ENCODE measurements at regions not wholly inside any gene's neighbourhood (a gene's known extent, or its start where the extent isn't known, plus 50 kb on each side); places are given as distances from the start of the nearest gene placed in this dataset.

DNA sequence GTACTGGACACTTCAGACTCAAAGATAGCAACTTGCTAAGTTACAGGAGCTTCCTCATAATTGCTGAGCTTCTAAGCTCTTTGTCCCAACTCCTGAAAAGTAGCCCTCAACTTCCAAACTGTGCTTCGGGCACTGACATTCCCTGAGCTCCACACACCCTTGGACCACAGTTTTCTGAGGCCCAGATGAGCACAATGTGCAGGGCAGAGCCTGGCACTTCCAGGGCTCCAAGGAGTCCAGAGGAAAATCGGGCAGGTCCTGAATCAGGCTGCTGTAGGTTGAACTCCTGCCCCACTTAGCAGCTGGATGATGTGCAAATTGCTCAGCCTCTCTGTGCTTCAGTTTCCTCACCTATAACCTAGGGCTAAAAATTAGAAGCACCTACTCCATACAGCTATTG, 54.6 kb upstream of the KCNIP1 start:
- Histone ChIP-seq H4K5ac (ENCODE audit: low read depth, low read length) (no peak overlapping the region), H3K9me1 (ENCODE audit: insufficient read depth, low read length) (no peaks in the 10 kb centered on the region), H3K36me3 (ENCODE audit: control insufficient read depth, insufficient read depth, low read length) (no peaks in the 10 kb centered on the region), H3K79me1 (ENCODE audit: low read depth in 1 of 2, low read length in 2 of 2) (no peaks in the 10 kb centered on the region), H3K27ac (ENCODE audit: insufficient read depth, low read length) (no peak overlapping the region), H4K20me1 (ENCODE audit: insufficient read depth, low read length) (no peaks in the 10 kb centered on the region), H2AK5ac (ENCODE audit: low read depth, low read length) (no peak overlapping the region), H3K18ac (ENCODE audit: low read depth, low read length) (no peak overlapping the region), H3K4me2 (ENCODE audit: low read depth, low read length) (no peak overlapping the region), H3K56ac (ENCODE audit: extremely low read depth, insufficient read depth, low read length) (no peak overlapping the region), H2BK20ac (ENCODE audit: low read depth, low read length) (no peak overlapping the region), H2BK5ac (ENCODE audit: low read depth, low read length, poor library complexity, severe bottlenecking) (no peak overlapping the region), H2BK15ac (ENCODE audit: low read depth, low read length) (no peak overlapping the region), H4K8ac (ENCODE audit: low read depth in 2 of 2, low read length in 2 of 2) (no peak overlapping the region), H3K23ac (ENCODE audit: low read depth, low read length) (no peak overlapping the region), H2AFZ (replicated peaks; ENCODE audit: low read length, poor library complexity) (no peak overlapping the region), H2BK120ac (ENCODE audit: low read depth, low read length) (no peak overlapping the region), H3K27me3 (ENCODE audit: control insufficient read depth, insufficient read depth, low read length) (no peaks in the 10 kb centered on the region; the same call in 1 of the 2 replicates), H3K9ac (ENCODE audit: low read depth, low read length) (no peak overlapping the region), H3K4me3 (ENCODE audit: insufficient read depth, low read depth, low read length) (no peak overlapping the region), H2AK9ac (replicated peaks; ENCODE audit: low read depth, low read length, poor library complexity) (no peak overlapping the region), H3K4me1 (ENCODE audit: control insufficient read depth, insufficient read depth, low read length) (no peaks in the 10 kb centered on the region), H3K4ac (ENCODE audit: low read depth, low read length) (no peak overlapping the region), H3K14ac (replicated peaks; ENCODE audit: low read depth, low read length) (no peak overlapping the region), H4K91ac (ENCODE audit: insufficient read depth, low read depth, low read length) (no peak overlapping the region), H3K9me3 (ENCODE audit: control insufficient read depth, insufficient read depth, low read length) (no peaks in the 10 kb centered on the region)
- ATAC-seq (ENCODE audit: low read depth) (no peak), DNase-seq (no peak)
- in situ Hi-C loops (cut with MboI; ENCODE audit: low sequenced_read_pairs), result no loop called here
- intact Hi-C loops (cut with micrococcal nuclease), result no loop called here
- no CpG with 5 or more reads among the region's 2 CpGs for WGBS, 2 experiments (ENCODE audit: extremely low coverage in 2 of 2, insufficient read length in 1 of 2)
- ChIA-PET CTCF (no interaction called here), POLR2A (ENCODE audit: unreplicated experiment) (no interaction called here)
- TF ChIP-seq MAZ (IDR thresholded peaks at IDR 0.05; ENCODE audit: borderline replicate concordance, low read depth, low read length), result no peak
- BruUV-seq (replicated peaks), result no TSS peak
- dilution Hi-C loops (cut with HindIII; ENCODE audit: low sequenced_read_pairs, unreplicated experiment), result no loop called here
